ENCODE measurements at regions not wholly inside any gene's neighbourhood (a gene's known extent, or its start where the extent isn't known, plus 50 kb on each side); places are given as distances from the start of the nearest gene placed in this dataset.

- no peak overlapping the region for H3K4me3 ChIP-seq (ENCODE audit: control insufficient read depth in 2 of 3, extremely low read depth in 1 of 3, insufficient read depth in 2 of 3, low read depth in 1 of 3, low read length in 3 of 3)
- no peak overlapping the region for H3K9ac ChIP-seq (ENCODE audit: control insufficient read depth, extremely low read depth, insufficient read depth, low read length)
- DNase-seq (ENCODE audit: low read depth, low spot score) (no peak), FAIRE-seq (no peak)
- H2AFZ ChIP-seq (ENCODE audit: control insufficient read depth, low read length) = no peak overlapping the region
- H3K36me3 ChIP-seq (ENCODE audit: control insufficient read depth in 2 of 2, extremely low read depth in 1 of 2, insufficient read depth in 2 of 2, low read length in 2 of 2) = no peaks in the 10 kb centered on the region
- H3K9me3 ChIP-seq (ENCODE audit: control insufficient read depth, low read depth, low read length) = no peaks in the 10 kb centered on the region
- no peak overlapping the region for H3K27ac ChIP-seq (ENCODE audit: control insufficient read depth, insufficient read depth, low read length)
- dilution Hi-C loops (cut with MboI; ENCODE audit: extremely low pct_ligation_motif_present, low sequenced_read_pairs) = no loop called here
- H3K27me3 ChIP-seq (ENCODE audit: control insufficient read depth, extremely low read depth, insufficient read depth, low read length) = no peaks in the 10 kb centered on the region
- no peaks in the 10 kb centered on the region for H3K4me1 ChIP-seq (ENCODE audit: control insufficient read depth, extremely low read depth, insufficient read depth, low read length)
- no peaks in the 10 kb centered on the region for H4K20me1 ChIP-seq (ENCODE audit: control insufficient read depth, extremely low read depth, insufficient read depth, low read length)
- TF ChIP-seq EZH2 (IDR thresholded peaks at IDR 0.05; ENCODE audit: low read length) (no peak), CTCF (optimal IDR thresholded peaks at IDR 0.05 in 1 of 3, IDR thresholded peaks at IDR 0.05 in 1 of 3, conservative IDR thresholded peaks at IDR 0.05 in 1 of 3; ENCODE audit: extremely low read depth in 1 of 3, insufficient read depth in 2 of 3, low read length in 3 of 3) (no peak)
- no peaks in the 10 kb centered on the region for H3K9me1 ChIP-seq (ENCODE audit: control insufficient read depth, extremely low read depth, insufficient read depth, low read length)
- H3K4me2 ChIP-seq (ENCODE audit: control insufficient read depth, extremely low read depth, insufficient read depth, low read depth, low read length) = no peak overlapping the region
- no peaks in the 10 kb centered on the region for H3K79me2 ChIP-seq (ENCODE audit: control insufficient read depth, insufficient read depth, low read length)
These were observed 548.2 kb downstream of the PDCD6IP start for GRCh38 chr3:34346656-34347055.

- Histone ChIP-seq H3K4me2 (ENCODE audit: control insufficient read depth, extremely low read depth, insufficient read depth, low read depth, low read length) (no peak overlapping the region), H3K27me3 (ENCODE audit: control insufficient read depth, extremely low read depth, insufficient read depth, low read length) (no peaks in the 10 kb centered on the region), H3K36me3 (ENCODE audit: control insufficient read depth in 2 of 2, extremely low read depth in 1 of 2, insufficient read depth in 2 of 2, low read length in 2 of 2) (no peaks in the 10 kb centered on the region), H3K27ac (ENCODE audit: control insufficient read depth, insufficient read depth, low read length) (no peak overlapping the region), H3K4me3 (ENCODE audit: control insufficient read depth in 2 of 3, extremely low read depth in 1 of 3, insufficient read depth in 2 of 3, low read depth in 1 of 3, low read length in 3 of 3) (no peak overlapping the region), H4K20me1 (ENCODE audit: control insufficient read depth, extremely low read depth, insufficient read depth, low read length) (no peaks in the 10 kb centered on the region), H3K4me1 (ENCODE audit: control insufficient read depth, extremely low read depth, insufficient read depth, low read length) (no peaks in the 10 kb centered on the region), H2AFZ (ENCODE audit: control insufficient read depth, low read length) (no peak overlapping the region), H3K79me2 (ENCODE audit: control insufficient read depth, insufficient read depth, low read length) (no peaks in the 10 kb centered on the region), H3K9me1 (ENCODE audit: control insufficient read depth, extremely low read depth, insufficient read depth, low read length) (no peaks in the 10 kb centered on the region), H3K9me3 (ENCODE audit: control insufficient read depth, low read depth, low read length) (no peaks in the 10 kb centered on the region), H3K9ac (ENCODE audit: control insufficient read depth, extremely low read depth, insufficient read depth, low read length) (no peak overlapping the region)
- FAIRE-seq = no peak
- TF ChIP-seq EZH2 (IDR thresholded peaks at IDR 0.05; ENCODE audit: low read length) (no peak), CTCF (optimal IDR thresholded peaks at IDR 0.05 in 1 of 3, IDR thresholded peaks at IDR 0.05 in 1 of 3, conservative IDR thresholded peaks at IDR 0.05 in 1 of 3; ENCODE audit: extremely low read depth in 1 of 3, insufficient read depth in 2 of 3, low read length in 3 of 3) (no peak)
- no peak for DNase-seq (ENCODE audit: low read depth, low spot score)
- dilution Hi-C loops (cut with MboI; ENCODE audit: extremely low pct_ligation_motif_present, low sequenced_read_pairs) = no loop called here
These were observed 553.7 kb downstream of the PDCD6IP start for GRCh38 chr3:34351882-34352777.

Measured in keratinocyte (primary cell).